ENCODE measurements at regions not wholly inside any gene's neighbourhood (a gene's known extent, or its start where the extent isn't known, plus 50 kb on each side); places are given as distances from the start of the nearest gene placed in this dataset.

- Histone ChIP-seq H3K4me2 (ENCODE audit: insufficient read depth, insufficient read length, low read length) (no peak overlapping the region), H3K9ac (ENCODE audit: extremely low read depth, insufficient read length, low read length) (no peak overlapping the region), H2BK120ac (ENCODE audit: low read depth, low read length, poor library complexity, severe bottlenecking) (no peak overlapping the region), H2BK5ac (ENCODE audit: insufficient read length, low read length) (no peak overlapping the region), H4K5ac (ENCODE audit: insufficient read length, low read depth, low read length) (no peak overlapping the region), H2BK20ac (ENCODE audit: low read depth, low read length, poor library complexity, severe bottlenecking) (no peak overlapping the region), H3K23ac (ENCODE audit: insufficient read length, low read depth, low read length) (no peak overlapping the region), H3T11ph (ENCODE audit: low read length) (no peak overlapping the region), H3K27me3 (ENCODE audit: insufficient read depth, low read length) (no peaks in the 10 kb centered on the region), H3K9me3 (ENCODE audit: control insufficient read depth, low read depth, low read length) (no peaks in the 10 kb centered on the region), H3K14ac (ENCODE audit: insufficient read depth, low read length) (no peak overlapping the region), H3K56ac (ENCODE audit: insufficient read length, low read depth, low read length) (no peak overlapping the region), H3K4ac (ENCODE audit: low read depth, low read length) (no peak overlapping the region), H4K20me1 (ENCODE audit: control insufficient read depth, insufficient read depth, insufficient read length) (no peaks in the 10 kb centered on the region), H4K8ac (replicated peaks; ENCODE audit: insufficient read length, low read depth, low read length) (no peak overlapping the region), H3K23me2 (ENCODE audit: insufficient read length, low read depth, low read length, poor library complexity, severe bottlenecking) (no peaks in the 10 kb centered on the region), H3K79me1 (ENCODE audit: insufficient read depth, low read depth, low read length, poor library complexity, severe bottlenecking) (no peaks in the 10 kb centered on the region), H3K18ac (ENCODE audit: insufficient read length, low read depth, low read length) (no peak overlapping the region), H3K27ac (ENCODE audit: insufficient read length, low read depth, low read length) (no peak overlapping the region), H4K91ac (ENCODE audit: insufficient read length, low read depth, low read length) (no peak overlapping the region), H3K79me2 (ENCODE audit: insufficient read depth, low read length) (no peaks in the 10 kb centered on the region), H2BK12ac (ENCODE audit: insufficient read length, low read depth, low read length) (no peak overlapping the region), H3K4me1 (ENCODE audit: insufficient read depth, low read length) (no peaks in the 10 kb centered on the region), H2AFZ (ENCODE audit: low read length) (no peak overlapping the region), H2AK5ac (ENCODE audit: insufficient read length, low read length) (no peak overlapping the region), H2BK15ac (ENCODE audit: low read depth, low read length) (no peak overlapping the region)
- Mint-ChIP-seq H3K4me3 (no peak overlapping the region), H3K27ac (no peak overlapping the region), H3K36me3 (ENCODE audit: insufficient read depth in 1 of 3, low read depth in 3 of 3) (peaks cover 0 to 7% (median 3%) of the 10 kb centered on the region in 3 experiments; a peak in 4 of 7 replicates), H3K9me3 (peaks cover 17 to 24% of the 10 kb centered on the region in 2 experiments), H3K4me1 (no peaks in the 10 kb centered on the region), H3K27me3 (ENCODE audit: low read depth) (peaks cover 12% of the 10 kb centered on the region)
- no CpG with 5 or more reads among the region's 5 CpGs for WGBS (ENCODE audit: extremely low coverage, insufficient read length, low lambda C conversion rate)
- no peak for TF ChIP-seq CTCF (conservative IDR thresholded peaks at IDR 0.05)
- no peak for DNase-seq
Measured at GRCh38 chr6:5941188-5941587, 65.5 kb downstream of the NRN1 start.
